ENCODE measurements at regions not wholly inside any gene's neighbourhood (a gene's known extent, or its start where the extent isn't known, plus 50 kb on each side); places are given as distances from the start of the nearest gene placed in this dataset.

DNA sequence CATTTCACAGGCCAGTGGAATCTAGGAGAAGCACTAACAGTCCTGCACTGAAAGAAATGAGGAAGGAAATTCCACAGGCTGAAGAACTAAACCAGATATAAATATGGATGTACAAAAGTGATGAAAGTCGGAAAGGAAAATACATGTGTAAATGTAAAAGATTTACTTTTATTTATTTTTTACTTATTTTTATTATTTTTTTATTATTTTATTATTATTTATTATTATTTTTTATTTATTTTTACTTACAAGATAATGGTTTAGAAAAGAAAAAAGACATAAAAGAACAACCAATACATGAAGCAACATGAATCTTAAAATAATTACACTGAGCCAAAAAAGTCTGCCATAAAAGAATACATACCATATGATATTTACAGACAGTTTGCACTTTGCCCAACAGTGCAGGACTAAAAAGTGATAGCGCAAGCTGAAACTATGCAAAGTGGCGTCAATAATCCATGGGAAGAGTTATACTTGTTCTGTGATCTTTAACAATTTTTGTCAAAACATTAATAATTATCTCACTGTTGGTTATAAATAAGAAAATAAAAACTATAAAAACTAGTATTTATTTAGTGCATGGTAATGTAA is 317.8 kb upstream of the MKI67 start (continued):
- TF ChIP-seq, protein P1, sequence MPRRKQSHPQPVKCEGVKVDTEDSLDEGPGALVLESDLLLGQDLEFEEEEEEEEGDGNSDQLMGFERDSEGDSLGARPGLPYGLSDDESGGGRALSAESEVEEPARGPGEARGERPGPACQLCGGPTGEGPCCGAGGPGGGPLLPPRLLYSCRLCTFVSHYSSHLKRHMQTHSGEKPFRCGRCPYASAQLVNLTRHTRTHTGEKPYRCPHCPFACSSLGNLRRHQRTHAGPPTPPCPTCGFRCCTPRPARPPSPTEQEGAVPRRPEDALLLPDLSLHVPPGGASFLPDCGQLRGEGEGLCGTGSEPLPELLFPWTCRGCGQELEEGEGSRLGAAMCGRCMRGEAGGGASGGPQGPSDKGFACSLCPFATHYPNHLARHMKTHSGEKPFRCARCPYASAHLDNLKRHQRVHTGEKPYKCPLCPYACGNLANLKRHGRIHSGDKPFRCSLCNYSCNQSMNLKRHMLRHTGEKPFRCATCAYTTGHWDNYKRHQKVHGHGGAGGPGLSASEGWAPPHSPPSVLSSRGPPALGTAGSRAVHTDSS (CRISPR knock-in tag; conservative IDR thresholded peaks at IDR 0.05) = no peak
- TF ChIP-seq KLF13 (CRISPR knock-in tag; IDR thresholded peaks at IDR 0.05) = no peak
- TF ChIP-seq TERF1 (CRISPR knock-in tag; IDR thresholded peaks at IDR 0.05) = no peak
- TF ChIP-seq TBL1XR1 (IDR thresholded peaks at IDR 0.05; ENCODE audit: borderline replicate concordance, low read length, partially characterized antibody) = no peak
- TF ChIP-seq ATF1 (CRISPR knock-in tag; IDR thresholded peaks at IDR 0.05) = no peak
- no peak for TF ChIP-seq ZNF10 (CRISPR knock-in tag; IDR thresholded peaks at IDR 0.05; ENCODE audit: borderline replicate concordance, low read depth)
- no peak for TF ChIP-seq RELA (CRISPR knock-in tag; IDR thresholded peaks at IDR 0.05)
- TF ChIP-seq ZNF709 (CRISPR knock-in tag; IDR thresholded peaks at IDR 0.05) = no peak
- no peak for TF ChIP-seq ZSCAN12 (CRISPR knock-in tag; IDR thresholded peaks at IDR 0.05)
- TF ChIP-seq, protein P2, sequence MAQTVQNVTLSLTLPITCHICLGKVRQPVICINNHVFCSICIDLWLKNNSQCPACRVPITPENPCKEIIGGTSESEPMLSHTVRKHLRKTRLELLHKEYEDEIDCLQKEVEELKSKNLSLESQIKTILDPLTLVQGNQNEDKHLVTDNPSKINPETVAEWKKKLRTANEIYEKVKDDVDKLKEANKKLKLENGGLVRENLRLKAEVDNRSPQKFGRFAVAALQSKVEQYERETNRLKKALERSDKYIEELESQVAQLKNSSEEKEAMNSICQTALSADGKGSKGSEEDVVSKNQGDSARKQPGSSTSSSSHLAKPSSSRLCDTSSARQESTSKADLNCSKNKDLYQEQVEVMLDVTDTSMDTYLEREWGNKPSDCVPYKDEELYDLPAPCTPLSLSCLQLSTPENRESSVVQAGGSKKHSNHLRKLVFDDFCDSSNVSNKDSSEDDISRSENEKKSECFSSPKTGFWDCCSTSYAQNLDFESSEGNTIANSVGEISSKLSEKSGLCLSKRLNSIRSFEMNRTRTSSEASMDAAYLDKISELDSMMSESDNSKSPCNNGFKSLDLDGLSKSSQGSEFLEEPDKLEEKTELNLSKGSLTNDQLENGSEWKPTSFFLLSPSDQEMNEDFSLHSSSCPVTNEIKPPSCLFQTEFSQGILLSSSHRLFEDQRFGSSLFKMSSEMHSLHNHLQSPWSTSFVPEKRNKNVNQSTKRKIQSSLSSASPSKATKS (CRISPR knock-in tag; IDR thresholded peaks at IDR 0.05) = no peak
- TF ChIP-seq ZNF367 (CRISPR knock-in tag; IDR thresholded peaks at IDR 0.05; ENCODE audit: borderline replicate concordance) = no peak
- TF ChIP-seq ZNF335 (CRISPR knock-in tag; IDR thresholded peaks at IDR 0.05) = no peak
- TF ChIP-seq KLF15 (CRISPR knock-in tag; IDR thresholded peaks at IDR 0.05; ENCODE audit: borderline replicate concordance) = no peak
- no peak for TF ChIP-seq ZFP90 (CRISPR knock-in tag; IDR thresholded peaks at IDR 0.05; ENCODE audit: borderline replicate concordance)
- no peak for TF ChIP-seq ZNF30 (CRISPR knock-in tag; IDR thresholded peaks at IDR 0.05)
- no peak for TF ChIP-seq IKZF5 (CRISPR knock-in tag; IDR thresholded peaks at IDR 0.05)
- TF ChIP-seq CHD2 (IDR thresholded peaks at IDR 0.05; ENCODE audit: low read depth, low read length) = no peak

All from HepG2 (cell line).